Transverse colon (tissue), 3 donors: ENCODE measurements at regions not wholly inside any gene's neighbourhood (a gene's known extent, or its start where the extent isn't known, plus 50 kb on each side); places are given as distances from the start of the nearest gene placed in this dataset.

Experiments
- CTCF ChIP-seq, 5 experiments: fragments of 200-600 bp in 3 of 5; fragments of 450-650 bp in 2 of 5; sonication (generic) in 3 of 5; IDR thresholded peaks; 1 replicate in 2 of 5; 2 replicates in 3 of 5; pipeline ENCODE4 v1.5.1; 2016 to 2017; ENCODE audit warnings: antibody characterized with exemption in 5 of 5, inconsistent platforms in 3 of 5, mild to moderate bottlenecking in 2 of 5, moderate library complexity in 1 of 5
- EP300 ChIP-seq: sonication (generic); formaldehyde crosslinking; IDR thresholded peaks from one replicate; pipeline ENCODE4 v1.6.1; 2017; ENCODE audit warnings: antibody characterized with exemption, low read depth

- TF ChIP-seq CTCF (IDR thresholded peaks at IDR 0.05) (no peak), EP300 (no peak)
Observed at GRCh38 chr9:18394847-18395351, 79.1 kb upstream of the ADAMTSL1 start.
